Mesenteric fat pad (tissue), 1 donor: ENCODE measurements at regions not wholly inside any gene's neighbourhood (a gene's known extent, or its start where the extent isn't known, plus 50 kb on each side); places are given as distances from the start of the nearest gene placed in this dataset.

ENCODE experiments used
- DNase-seq: peaks from one replicate; pipeline ENCODE4 v3.0.0-alpha.2; 2020; ENCODE audit warnings: low spot score
- donor health status: DM: yes; HTN: yes; CAD: no.

- DNase-seq: no peak
Measured at GRCh38 chr3:154766765-154767503, 313.2 kb upstream of the MME start.

- no peak for DNase-seq
Measured at GRCh38 chr3:154764856-154765640, 315.1 kb upstream of the MME start.

GRCh38 chr3:154762486-154762885, 317.6 kb upstream of the MME start:
- no peak for DNase-seq

GRCh38 chr3:154759966-154760365, 320.2 kb upstream of the MME start:
- no peak for DNase-seq

- no peak for DNase-seq
Measured at GRCh38 chr3:154758109-154758868, 321.8 kb upstream of the MME start.

- no peak for DNase-seq
Measured at GRCh38 chr3:154753101-154753500, 323.1 kb upstream of the GPR149 start.

- no peak for DNase-seq
Measured at GRCh38 chr3:154749514-154749913, 319.5 kb upstream of the GPR149 start.

- DNase-seq: no peak
Measured at GRCh38 chr3:154745929-154746328, 315.9 kb upstream of the GPR149 start.

- no peak for DNase-seq
Measured at GRCh38 chr3:154745122-154745521, 315.1 kb upstream of the GPR149 start.

GRCh38 chr3:154743418-154743817, 313.4 kb upstream of the GPR149 start:
- no peak for DNase-seq

- DNase-seq: no peak
Measured at GRCh38 chr3:154734468-154734867, 304.5 kb upstream of the GPR149 start.

- no peak for DNase-seq
Measured at GRCh38 chr3:154730186-154730585, 300.2 kb upstream of the GPR149 start.

- no peak for DNase-seq
Measured at GRCh38 chr3:154729741-154730140, 299.8 kb upstream of the GPR149 start.

- DNase-seq: no peak
Measured at GRCh38 chr3:154728285-154728684, 298.3 kb upstream of the GPR149 start.

GRCh38 chr3:154720921-154721320, 290.9 kb upstream of the GPR149 start:
- no peak for DNase-seq

GRCh38 chr3:154718053-154718452, 288.1 kb upstream of the GPR149 start:
- no peak for DNase-seq

GRCh38 chr3:154716170-154716569, 286.2 kb upstream of the GPR149 start:
- DNase-seq: no peak

GRCh38 chr3:154708554-154708953, 278.6 kb upstream of the GPR149 start:
- DNase-seq: no peak

- DNase-seq: no peak
Measured at GRCh38 chr3:154701055-154701454, 271.1 kb upstream of the GPR149 start.

GRCh38 chr3:154690413-154690812, 260.4 kb upstream of the GPR149 start:
- no peak for DNase-seq

- no peak for DNase-seq
Measured at GRCh38 chr3:154684440-154684839, 254.4 kb upstream of the GPR149 start.

- DNase-seq: no peak
Measured at GRCh38 chr3:154684021-154684420, 254.0 kb upstream of the GPR149 start.
